ENCODE measurements at regions not wholly inside any gene's neighbourhood (a gene's known extent, or its start where the extent isn't known, plus 50 kb on each side); places are given as distances from the start of the nearest gene placed in this dataset.
"Not testable (repeated sequence)": the region's sequence is repeated elsewhere in the genome, so short reads cannot be mapped to it uniquely, and the experiment has no call there.

DNA sequence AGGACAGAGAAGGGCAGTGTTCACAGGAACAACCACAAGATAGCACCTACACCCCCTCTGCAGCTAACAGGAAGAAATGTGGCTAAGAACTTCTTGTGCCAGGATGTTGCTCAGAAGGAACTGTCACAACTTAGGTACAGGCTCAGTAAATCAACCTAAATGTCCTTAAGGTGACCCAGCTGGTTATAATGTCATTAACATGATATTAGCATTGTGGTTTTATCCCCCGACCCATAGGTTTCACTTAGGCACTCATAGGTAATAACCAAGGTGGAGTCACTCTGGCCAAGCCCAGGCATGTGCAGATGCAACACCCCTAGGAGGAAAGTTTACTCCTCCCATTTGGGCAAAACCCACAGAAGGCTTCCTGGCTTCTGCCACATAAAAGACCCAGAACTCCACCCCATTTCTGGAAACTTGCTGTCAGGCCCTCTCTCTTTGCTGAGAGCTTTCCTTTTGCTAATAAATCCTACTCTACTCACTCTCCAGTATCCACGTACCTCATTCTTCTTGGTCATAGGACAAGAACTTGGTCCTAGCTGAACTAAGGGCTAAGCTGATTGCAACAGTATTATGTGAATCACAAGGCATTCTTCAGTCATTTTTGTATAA, 951.3 kb downstream of the SLITRK5 start:
- DNase-seq = no peak

DNA sequence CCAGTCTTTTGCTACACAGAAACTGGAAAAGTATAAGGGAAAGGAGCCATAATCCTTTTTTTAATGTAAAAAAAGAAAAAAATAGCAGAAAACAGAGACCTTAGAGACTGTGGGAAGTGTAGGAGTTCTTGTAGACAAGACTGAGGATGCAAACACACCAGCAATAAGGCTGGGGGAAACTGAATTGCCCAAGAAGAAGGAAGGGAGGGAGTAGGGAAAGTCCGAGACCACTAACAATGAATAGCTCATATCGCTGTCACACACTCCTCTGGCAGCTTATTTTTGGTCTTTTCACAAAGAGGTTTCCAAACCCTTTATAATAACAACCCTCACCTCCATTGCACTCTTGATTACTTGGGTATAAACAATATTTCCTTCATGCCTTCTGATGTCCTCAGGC, 952.0 kb downstream of the SLITRK5 start:
- no peak for DNase-seq

DNA sequence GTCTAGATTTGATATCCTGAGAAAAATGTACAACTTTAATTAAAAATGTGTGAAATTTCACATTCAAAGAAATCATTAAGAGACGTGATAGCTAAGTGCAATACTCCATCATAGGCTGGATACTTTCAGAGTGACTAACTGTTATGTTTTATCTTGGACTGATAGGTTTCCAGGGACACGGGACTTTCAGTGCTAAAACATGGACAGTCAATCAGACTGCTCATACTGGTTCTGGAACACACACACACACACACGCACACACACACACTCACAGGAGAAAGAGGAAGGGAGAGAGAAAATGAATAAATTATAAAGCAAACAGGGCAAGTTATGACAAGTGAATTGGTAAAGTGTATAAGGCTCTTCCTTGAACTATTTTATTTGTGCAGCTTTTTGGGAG, 955.9 kb downstream of the SLITRK5 start:
- no peak for DNase-seq

DNA sequence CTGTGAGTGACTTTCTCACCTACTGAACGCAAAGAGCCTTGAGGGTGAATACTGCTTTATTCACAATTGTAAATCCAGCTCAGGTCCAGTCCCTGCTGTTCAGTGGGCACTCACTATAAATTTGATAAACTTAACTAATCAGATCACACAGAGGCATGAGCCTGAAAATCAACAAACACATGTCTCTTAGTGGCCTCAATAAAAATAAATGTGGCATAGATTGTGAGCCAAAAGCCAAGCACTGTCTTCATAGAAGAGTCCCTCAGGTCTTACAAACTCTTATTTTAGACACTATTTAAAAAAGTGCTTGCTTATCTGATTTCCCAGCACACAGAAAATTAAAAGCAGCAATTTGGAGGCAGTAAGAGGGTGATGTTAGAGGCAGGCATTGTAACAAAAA, 957.7 kb downstream of the SLITRK5 start:
- no peak for DNase-seq

DNA sequence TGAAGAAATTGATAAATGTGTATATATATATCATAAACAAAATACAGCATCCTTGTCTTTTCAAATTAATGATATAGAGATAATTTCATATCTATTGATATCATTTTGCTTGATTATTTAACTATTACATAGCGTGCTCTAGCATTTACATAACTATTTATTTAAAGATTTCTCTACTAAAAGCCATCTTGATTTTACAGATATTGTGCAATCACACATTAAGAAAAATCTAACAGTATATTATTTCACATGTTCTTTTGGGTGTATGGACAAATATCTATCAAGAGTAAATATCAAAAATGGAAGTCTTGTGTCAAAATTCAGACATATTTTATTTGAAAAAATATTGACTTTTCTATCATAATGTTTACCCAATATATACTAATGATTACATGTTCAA, 966.8 kb downstream of the SLITRK5 start:
- no peak for DNase-seq

DNA sequence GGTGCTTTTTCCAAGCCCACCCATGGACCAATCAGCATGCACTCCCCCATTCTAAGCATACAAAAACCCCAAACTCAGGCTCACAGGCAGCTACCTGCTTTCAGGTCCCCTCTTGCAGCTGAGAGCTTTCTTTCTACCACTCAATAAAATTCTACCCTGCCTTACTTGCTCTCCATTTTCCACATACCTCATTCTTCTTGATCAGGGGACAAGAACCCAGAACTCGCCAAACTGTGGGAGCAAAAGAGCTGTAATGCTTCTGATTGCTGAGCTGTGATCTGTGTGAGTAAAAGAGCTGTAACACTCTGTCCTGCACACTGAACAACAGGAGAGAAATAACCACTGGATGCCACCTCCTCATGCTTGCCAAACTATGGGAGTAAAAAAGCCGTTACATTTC, 972.1 kb downstream of the SLITRK5 start:
- no peak for DNase-seq

DNA sequence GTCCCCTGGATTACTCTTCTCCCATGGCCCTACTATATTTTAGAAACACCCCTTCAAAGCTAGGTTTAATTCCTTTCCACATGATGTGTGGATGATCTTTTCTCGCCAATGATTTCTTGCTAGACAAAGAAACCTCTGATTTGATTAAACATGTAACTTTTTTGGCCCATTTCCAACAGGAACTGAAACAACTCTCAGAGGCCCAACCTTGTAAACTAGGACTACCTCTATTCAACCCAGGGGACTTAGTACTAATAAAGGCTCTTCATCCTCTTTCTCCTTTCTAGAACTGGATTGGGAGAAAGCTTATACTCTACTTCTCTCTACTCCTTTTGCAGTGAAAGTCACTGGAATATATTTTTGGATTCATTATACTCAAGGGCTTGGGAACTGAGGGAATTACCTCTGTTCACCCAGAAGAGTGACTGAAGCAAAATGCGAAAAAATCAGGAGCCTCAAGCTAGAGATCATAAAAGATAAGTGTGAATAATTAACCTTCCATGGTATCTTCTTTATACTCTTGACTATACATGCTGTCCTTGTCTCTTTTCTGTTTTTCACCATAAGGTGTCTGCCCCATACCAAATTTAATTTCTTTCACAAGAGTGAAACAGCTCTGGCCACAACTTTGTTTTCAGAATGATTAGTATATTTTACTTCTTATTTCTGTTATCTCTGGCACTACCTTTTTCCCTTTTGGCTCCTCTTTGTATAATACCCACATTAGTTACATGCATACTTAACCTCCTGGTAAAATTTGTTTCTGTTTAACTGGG, 977.6 kb downstream of the SLITRK5 start:
- DNase-seq = no peak

DNA sequence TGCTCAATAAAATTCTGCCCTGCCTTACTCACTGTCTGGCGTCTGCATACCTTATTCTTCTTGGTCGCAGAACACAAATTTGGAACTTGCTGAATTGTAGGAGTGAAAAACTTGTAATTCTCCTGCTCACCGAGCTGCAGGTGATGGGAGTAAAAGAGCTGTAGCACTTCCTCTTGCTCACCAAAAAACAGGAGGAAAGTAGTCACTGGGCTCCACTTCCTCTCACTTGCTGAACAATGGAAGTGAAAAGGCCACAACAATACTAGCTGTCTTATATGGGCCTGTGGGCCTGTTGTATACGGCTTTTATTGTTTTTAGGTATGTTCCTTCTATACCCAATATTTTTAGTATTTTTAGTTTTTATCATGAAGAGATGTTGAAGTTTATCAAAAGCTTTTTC, 978.7 kb downstream of the SLITRK5 start:
- no peak for DNase-seq

DNA sequence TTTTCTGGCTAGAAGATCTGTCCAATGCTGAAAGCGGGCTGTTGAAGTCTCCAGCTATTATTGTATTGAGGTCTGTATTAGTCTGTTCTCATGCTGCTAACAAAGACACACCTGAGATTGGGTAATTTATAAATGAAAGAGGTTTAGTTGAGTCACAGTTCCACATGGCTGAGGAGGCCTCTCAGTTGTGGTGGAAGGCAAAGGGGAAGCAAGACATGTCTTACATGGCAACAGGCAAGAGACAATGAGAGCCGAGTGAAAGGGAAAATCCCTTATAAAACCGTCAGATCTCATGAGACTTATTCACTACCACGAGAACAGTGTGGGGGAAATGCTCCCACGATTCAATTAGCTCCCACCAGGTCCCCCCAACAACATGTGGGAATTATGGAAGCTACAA, 980.4 kb downstream of the SLITRK5 start:
- DNase-seq = no peak

DNA sequence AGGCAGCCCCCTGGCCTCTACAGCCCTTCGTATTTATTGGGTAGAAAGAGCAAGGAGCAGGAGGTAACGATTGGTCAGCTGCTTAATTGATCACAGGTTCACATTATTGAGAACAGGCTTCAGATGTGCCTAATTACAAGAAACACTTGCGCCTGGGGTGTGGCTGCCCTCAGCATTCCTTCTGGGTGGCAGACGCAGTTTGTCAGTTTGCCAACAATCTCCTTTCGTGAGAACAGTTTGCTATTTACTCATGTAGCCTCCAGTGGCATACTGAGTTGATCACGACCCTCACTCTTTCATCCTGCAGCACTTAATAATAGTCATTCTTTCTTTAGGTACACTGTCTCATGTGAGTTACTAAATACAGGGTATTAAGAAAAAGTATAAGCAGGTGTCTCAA, 985.6 kb downstream of the SLITRK5 start:
- DNase-seq = no peak

DNA sequence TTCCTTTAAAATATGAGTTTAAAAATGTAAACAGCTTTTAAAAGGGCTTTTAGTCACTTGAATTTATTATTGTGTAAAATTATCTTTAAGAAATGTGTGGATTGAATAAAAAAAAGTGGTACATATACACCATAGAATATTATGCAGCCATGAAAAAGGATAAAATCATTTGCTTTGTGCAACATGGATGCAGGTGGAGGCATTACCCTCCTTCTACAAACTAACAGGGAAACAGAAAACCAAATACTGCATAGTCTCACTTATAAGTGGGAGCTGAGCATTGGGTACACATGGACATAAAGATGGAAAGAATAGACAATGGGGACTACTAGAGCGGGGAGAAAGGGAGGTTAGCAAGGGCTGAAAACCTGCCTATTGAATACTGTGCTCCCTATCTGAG, 999.3 kb downstream of the SLITRK5 start:
- no peak for DNase-seq

DNA sequence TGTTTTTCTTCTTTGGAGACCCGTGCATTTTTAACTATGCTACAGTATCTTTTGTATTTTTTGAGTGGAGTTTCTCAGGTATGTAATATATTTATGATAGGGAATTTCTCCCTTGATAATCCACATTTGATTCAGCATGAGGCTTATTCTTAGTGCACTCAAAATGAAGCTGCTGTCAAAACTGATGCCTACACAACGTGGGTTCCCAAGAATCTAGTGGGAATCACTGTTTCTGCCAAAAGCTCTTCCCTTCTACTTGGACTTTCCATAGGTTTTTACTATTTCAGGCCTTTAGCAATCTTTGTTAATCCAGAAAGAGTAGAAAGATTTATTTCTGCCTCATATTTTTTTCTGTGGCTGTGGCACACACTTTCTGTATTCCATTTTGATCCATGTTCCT, 1003.7 kb downstream of the SLITRK5 start:
- DNase-seq = no peak

DNA sequence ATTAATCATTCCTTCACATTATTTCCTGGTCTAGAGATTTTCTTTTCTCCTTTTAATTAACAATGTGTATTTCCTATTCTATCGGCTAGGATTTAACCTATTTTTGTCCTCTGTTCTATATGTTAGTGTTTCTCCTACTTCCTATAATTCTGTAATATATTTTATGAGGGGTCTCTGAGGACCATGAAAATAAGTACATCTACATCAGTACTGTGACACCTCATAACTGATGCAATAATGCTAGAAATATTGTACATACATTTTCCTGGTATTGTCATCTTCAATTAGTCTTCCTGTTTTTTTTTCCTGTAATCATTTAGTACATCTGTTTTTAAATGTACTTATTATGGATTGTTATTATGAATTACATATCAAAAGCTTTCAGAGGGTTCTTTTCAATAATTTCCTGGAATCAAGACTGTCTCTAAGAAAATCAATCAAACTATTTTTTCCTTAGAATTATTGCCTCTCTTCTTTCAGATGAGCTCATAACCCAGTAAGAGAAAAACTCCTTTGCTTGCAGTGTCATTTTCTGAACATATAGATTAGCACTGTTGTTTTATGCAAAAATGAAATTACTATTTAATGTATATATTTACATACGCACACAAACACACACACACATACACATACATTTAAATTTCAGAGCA, 1004.3 kb downstream of the SLITRK5 start:
- no peak for DNase-seq

DNA sequence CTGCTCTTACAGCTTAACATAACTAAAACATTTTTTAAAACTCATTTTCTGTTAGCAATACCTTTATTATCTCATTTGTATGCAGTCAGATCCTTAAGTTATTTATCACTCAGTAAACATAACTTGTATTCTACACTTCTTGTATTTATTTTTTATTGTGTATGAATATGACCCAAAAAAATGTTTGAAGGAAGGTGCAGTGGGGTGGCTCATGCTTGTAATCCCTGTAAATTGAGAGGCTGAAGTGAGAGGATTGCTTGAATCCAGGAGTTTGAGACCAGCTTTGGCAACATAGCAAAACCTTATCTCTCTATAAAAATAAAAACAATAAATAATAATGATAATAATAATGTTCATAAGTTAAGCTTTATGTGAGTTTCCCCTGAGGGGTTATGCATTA, 1004.8 kb downstream of the SLITRK5 start:
- no peak for DNase-seq

DNA sequence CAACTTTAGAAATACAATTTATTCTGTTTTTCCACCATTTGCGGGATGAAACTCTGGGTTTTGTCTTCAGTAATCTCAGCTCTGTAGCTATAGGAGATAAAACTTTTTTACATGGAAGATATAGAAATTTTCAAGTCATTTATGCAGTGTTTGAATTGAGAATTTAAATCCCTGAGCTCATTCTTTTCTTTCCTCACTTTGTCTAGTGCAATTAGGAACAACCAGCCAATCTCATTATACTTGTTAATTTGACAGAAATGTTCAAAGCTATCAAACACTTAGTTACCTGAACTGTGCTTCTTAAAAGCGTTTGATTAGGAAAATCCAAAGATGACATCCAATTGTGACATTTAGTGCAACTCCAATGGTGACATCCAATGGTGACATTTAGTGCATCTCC, 1014.3 kb downstream of the SLITRK5 start:
- no peak for DNase-seq

DNA sequence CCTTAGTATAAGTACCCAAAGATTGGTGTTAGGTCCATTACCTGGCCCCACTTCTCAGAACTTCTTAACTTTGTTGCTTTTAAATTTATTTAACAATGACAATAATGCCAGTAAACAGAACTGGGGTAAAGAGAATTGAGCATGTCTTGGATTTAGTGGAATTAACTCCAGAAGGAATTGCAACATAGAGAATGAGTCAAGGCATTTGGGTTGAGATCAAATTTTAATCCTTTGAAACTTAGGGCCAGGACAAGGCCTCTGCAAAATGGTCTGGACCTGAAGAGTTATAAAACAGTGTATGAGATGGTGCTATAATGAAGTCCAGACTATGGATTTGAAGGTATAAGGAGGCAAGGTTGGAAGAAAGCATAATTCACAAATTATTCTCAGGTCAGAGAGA, 1030.4 kb downstream of the SLITRK5 start:
- DNase-seq = no peak

DNA sequence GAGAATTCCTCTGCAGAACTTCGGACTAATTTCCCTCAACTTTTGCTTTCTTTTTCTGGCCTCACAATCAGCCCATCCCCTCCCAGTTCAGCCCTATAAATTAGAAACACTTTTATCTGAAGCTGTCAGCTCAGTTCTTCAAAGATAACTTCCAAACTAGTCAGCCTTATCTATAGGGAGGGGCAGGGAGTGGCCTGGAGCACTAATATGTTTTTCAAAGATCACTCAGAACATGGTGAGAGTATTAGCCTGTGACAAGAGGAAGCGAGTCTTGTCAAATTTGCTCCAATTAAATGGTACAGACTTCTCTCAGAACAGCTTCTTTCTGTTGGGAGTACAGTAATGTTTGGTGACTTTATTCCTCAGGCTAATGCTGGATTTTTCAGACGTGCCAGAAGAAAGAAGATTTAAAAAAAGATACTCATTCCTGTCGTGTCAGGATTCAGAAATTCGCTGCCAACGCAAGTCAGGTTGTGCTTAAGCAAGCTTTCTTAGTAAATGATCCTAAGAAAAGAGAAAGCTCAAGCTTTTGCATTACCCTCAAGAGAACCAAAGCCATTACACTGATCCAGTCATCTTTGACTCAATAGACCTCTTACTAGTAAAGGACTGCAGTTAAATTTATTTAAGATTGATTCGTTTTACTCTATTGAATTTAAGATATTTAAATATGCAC, 1033.6 kb downstream of the SLITRK5 start:
- no peak for DNase-seq

DNA sequence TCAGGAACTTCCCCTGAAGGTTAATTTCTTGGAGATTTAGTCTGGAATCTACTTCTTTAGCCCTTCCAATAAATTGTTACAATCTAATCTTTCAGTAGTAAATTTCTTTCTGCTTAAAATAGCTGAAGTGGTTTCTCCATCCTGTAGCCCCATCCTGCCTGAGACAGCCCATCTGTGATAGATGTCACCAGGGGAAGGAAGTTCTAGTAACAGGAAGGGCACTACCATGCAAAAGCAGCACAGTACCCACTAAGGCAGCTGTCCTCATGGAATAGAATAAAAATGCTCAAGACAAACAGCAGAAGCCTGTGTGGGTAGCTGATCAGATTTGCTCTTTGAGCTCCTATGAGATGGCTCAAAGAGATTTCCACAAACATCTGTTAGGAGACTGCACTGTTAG, 1036.5 kb downstream of the SLITRK5 start:
- DNase-seq = no peak

DNA sequence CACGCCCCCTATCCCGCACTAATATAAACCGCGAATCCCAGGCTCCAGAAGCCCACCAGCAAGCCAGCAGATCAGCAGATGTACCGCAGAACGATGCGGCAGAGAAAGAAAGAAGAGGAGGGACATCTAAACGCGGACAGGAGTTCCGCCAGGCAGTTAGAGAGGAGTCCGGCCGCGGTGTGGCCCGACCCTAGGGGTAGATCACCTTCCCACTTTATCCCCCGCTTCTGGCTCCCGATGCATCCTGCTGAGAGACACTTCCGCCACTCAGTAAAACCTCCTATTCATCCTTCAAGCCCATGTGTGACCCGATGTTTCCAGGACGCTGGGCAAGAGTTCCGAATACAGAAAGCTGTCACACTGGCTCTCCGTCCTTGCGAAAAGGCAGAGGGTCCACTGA, 1046.8 kb downstream of the SLITRK5 start:
- no peak for DNase-seq

DNA sequence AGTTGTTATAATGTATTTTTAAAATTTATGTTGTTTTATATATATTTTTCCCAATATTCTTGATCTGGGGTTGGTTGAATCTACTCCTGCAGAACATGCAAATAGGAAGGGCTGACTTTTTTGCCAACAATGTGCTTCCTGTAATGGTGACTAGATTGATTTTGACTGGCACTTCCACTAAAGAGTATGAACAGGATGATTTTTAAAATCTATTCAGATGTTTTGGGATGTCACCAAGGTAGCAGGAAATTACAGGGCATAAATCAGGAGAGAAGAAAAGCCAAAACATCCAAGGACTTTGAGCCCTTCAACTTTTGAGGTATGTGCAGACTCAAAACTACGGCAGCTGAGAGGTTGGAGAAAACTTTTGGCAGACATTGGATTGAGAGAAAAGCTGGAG, 1047.6 kb downstream of the SLITRK5 start:
- no peak for DNase-seq

DNA sequence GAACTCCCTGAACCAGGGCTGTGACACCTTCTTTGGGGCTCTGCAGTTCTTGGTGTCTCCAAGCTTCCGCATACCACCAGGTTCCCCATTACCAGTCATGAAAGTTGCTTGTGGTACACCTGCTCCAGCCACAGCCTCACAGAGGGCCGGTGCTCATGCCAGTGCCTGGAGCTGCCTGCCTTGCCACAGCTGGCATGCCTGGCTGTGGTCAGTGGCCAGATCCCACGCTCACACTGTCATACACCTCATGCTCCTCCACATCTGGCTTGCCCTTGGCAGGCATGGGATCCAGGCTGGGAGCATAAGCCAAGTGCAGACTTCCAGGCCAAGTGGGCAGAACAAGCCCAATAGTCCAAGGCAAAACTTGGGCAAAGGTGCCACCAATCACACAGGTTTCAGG, 1054.9 kb downstream of the SLITRK5 start:
- no peak for DNase-seq

DNA sequence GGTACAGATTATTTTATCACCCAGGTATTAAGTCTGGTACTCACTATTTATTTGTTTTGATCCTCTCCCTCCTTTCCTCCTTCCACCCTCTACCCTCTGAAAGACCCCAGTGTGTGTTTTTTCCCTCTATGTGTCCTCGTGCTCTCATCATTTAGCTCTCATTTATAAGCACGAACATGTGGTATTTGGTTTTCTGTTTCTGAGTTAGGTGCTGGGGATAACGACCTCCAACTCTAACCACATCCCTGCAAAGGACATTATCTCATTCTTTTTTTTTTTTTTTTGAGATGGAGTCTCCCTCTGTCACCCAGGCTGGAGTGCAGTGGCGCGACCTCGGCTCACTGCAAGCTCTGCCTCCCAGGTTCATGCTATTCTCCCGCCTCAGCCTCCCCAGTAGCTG, 1056.1 kb downstream of the SLITRK5 start:
- not testable (repeated sequence) for DNase-seq

DNA sequence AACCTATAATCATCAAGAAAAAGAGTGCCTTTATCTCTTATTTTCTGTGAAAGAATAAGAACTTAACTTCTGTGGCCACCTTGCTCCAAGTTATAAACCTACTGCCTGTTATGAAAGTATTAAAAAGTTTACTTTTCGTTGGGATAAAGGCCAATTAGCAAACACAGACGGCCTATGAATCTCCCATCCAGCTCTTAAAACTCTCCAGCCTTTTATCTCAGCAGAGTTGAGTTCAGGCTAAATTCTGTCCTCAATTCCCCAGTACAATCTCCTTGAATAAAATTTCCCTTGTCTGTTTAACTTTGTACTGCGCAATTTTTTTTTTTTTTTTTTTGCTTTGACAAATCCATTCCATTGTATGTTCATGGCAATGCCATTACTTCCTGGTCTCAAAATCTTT, 1058.4 kb downstream of the SLITRK5 start:
- no peak for DNase-seq

DNA sequence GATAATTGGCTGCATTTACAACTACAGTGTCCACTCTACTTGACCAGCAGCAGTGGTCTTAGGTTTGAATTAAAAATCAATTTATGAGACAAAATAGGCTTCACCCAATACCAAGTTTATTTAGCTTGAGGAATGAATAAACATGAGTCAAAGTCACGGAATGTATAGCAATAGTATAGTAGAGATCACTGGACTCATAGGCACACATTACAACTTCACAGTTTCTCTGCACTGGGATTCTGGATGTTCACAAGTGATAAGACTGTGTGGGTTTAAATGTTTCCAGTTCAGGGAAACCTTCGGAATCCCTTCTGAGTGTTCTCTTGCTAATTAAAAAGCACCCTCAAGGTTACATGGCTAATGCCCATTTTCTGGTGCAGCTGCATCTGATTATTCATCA, 1064.9 kb downstream of the SLITRK5 start:
- no peak for DNase-seq
